A673 (cell line): ENCODE measurements at regions not wholly inside any gene's neighbourhood (a gene's known extent, or its start where the extent isn't known, plus 50 kb on each side); places are given as distances from the start of the nearest gene placed in this dataset.

Source experiments
- BruUV-seq: library from RNA; stranded (reverse); fragments of 400-500 nt; replicated peaks from 2 replicates; lab custom pipeline; 2021; lab: Mats Ljungman, UMichigan
- CTCF ChIA-PET: fragments of 300-600 bp; sonication (Branson Sonifier 250); formaldehyde crosslinking; loops from one replicate; lab custom pipeline; 2022; ENCODE audit warnings: antibody characterized with exemption; lab: Charles Lee
- POLR2A ChIA-PET: fragments of 300-600 bp; sonication (Branson Sonifier 250); formaldehyde crosslinking; loops from one replicate; lab custom pipeline; 2022; ENCODE audit warnings: antibody characterized with exemption; ENCODE audit not compliant: low non-redundant PET; lab: Charles Lee
- DNase-seq: peaks from one replicate; pipeline ENCODE4 v3.0.0-alpha.2; 2015; ENCODE audit warnings: low spot score
- H3K27ac ChIP-seq: fragments of 200-600 bp; sonication (generic); 2 replicates; pipeline ENCODE4 v1.5.1; 2016; ENCODE audit warnings: mixed run types, low read depth, mild to moderate bottlenecking, mixed read lengths, antibody characterized with exemption, low read length; ENCODE audit not compliant: poor library complexity, severe bottlenecking
- H3K27me3 ChIP-seq: fragments of 200-600 bp; sonication (generic); replicated peaks from 2 replicates; pipeline ENCODE4 v1.6.1; 2017; ENCODE audit warnings: mixed run types, low read depth, mild to moderate bottlenecking, mixed read lengths, antibody characterized with exemption, low read length; ENCODE audit not compliant: insufficient read depth, poor library complexity
- H3K36me3 ChIP-seq: fragments of 200-600 bp; sonication (generic); 2 replicates; pipeline ENCODE4 v1.6.1; 2016; ENCODE audit warnings: mixed run types, mild to moderate bottlenecking, mixed read lengths, antibody characterized with exemption, low read length; ENCODE audit not compliant: insufficient read depth, poor library complexity, severe bottlenecking
- H3K4me1 ChIP-seq: fragments of 200-600 bp; sonication (generic); 2 replicates; pipeline ENCODE4 v1.6.1; 2017; ENCODE audit warnings: mixed run types, mild to moderate bottlenecking, mixed read lengths, antibody characterized with exemption, low read length; ENCODE audit not compliant: insufficient read depth, poor library complexity, severe bottlenecking
- H3K4me3 ChIP-seq: fragments of 200-600 bp; sonication (generic); 2 replicates; pipeline ENCODE4 v1.5.1; 2016; ENCODE audit warnings: low read depth, mixed run types, mild to moderate bottlenecking, mixed read lengths, low read length; ENCODE audit not compliant: poor library complexity, severe bottlenecking
- H3K9me3 ChIP-seq: fragments of 200-600 bp; sonication (generic); 2 replicates; pipeline ENCODE4 v1.6.1; 2016; ENCODE audit warnings: mixed run types, low read depth, mild to moderate bottlenecking, mixed read lengths, antibody characterized with exemption, low read length; ENCODE audit not compliant: poor library complexity, severe bottlenecking
- CTCF ChIP-seq: fragments of 300-800, 200-600 bp; sonication (generic); conservative IDR thresholded peaks from 2 replicates; pipeline ENCODE4 v1.5.1; 2017; ENCODE audit warnings: low read depth, mild to moderate bottlenecking, antibody characterized with exemption, low read length, moderate library complexity, mixed read lengths
- EZH2 ChIP-seq: fragments of 200-600 bp; sonication (generic); IDR thresholded peaks from 2 replicates; pipeline ENCODE4 v1.6.1; 2017; ENCODE audit warnings: borderline replicate concordance, low read depth, mild to moderate bottlenecking, mixed read lengths, antibody characterized with exemption, low read length; ENCODE audit not compliant: poor library complexity, severe bottlenecking
- intact Hi-C: fragments of 100-400 bp; cut with micrococcal nuclease; formaldehyde crosslinking; loops from one replicate; pipeline ENCODE4 v1.10.0; 2022; ENCODE audit not compliant: unreplicated experiment

GRCh38 chrX:5708251-5708650 is 520.4 kb downstream of the NLGN4X start:
- intact Hi-C loops, result loop anchor here (5.0 kb wide), 1 partner anchor 39 kb away; no protein-coding TSS in a partner anchor
- DNase-seq, result peak; percentile 84
- peak overlapping the region; percentile 73 for H3K27ac ChIP-seq
- H3K9me3 ChIP-seq, result no peaks in the 10 kb centered on the region
- H3K36me3 ChIP-seq, result no peaks in the 10 kb centered on the region
- no peak for TF ChIP-seq CTCF
- no peak for TF ChIP-seq EZH2
- peak overlapping the region; percentile 16 for H3K4me3 ChIP-seq
- POLR2A ChIA-PET, result no interaction called here
- BruUV-seq, result TSS peak; percentile 66
- CTCF ChIA-PET, result no interaction called here
- peaks cover 42% of the 10 kb centered on the region for H3K4me1 ChIP-seq
- H3K27me3 ChIP-seq, result no peaks in the 10 kb centered on the region

GRCh38 chrX:5702890-5703289 is 525.8 kb downstream of the NLGN4X start:
- intact Hi-C loops, result no loop called here
- DNase-seq, result no peak
- ChIA-PET POLR2A (no interaction called here), CTCF (no interaction called here)
- Histone ChIP-seq H3K36me3 (no peaks in the 10 kb centered on the region), H3K27me3 (no peaks in the 10 kb centered on the region), H3K27ac (no peak overlapping the region), H3K9me3 (no peaks in the 10 kb centered on the region), H3K4me3 (no peak overlapping the region), H3K4me1 (peaks cover 29% of the 10 kb centered on the region)
- TF ChIP-seq CTCF (no peak), EZH2 (no peak)
- BruUV-seq, result no TSS peak

- intact Hi-C loops, result no loop called here
- H3K27ac ChIP-seq, result no peak overlapping the region
- no peak overlapping the region for H3K4me3 ChIP-seq
- no peaks in the 10 kb centered on the region for H3K36me3 ChIP-seq
- no peaks in the 10 kb centered on the region for H3K9me3 ChIP-seq
- H3K27me3 ChIP-seq, result no peaks in the 10 kb centered on the region
- no TSS peak for BruUV-seq
- no peak for DNase-seq
- POLR2A ChIA-PET, result no interaction called here
- CTCF ChIA-PET, result no interaction called here
- no peak for TF ChIP-seq EZH2
- no peak for TF ChIP-seq CTCF
- no peaks in the 10 kb centered on the region for H3K4me1 ChIP-seq
Measured at GRCh38 chrX:5695971-5696370, 532.7 kb downstream of the NLGN4X start.
